ENCODE measurements at regions not wholly inside any gene's neighbourhood (a gene's known extent, or its start where the extent isn't known, plus 50 kb on each side); places are given as distances from the start of the nearest gene placed in this dataset.
"Not testable (repeated sequence)": the region's sequence is repeated elsewhere in the genome, so short reads cannot be mapped to it uniquely, and the experiment has no call there.

DNA sequence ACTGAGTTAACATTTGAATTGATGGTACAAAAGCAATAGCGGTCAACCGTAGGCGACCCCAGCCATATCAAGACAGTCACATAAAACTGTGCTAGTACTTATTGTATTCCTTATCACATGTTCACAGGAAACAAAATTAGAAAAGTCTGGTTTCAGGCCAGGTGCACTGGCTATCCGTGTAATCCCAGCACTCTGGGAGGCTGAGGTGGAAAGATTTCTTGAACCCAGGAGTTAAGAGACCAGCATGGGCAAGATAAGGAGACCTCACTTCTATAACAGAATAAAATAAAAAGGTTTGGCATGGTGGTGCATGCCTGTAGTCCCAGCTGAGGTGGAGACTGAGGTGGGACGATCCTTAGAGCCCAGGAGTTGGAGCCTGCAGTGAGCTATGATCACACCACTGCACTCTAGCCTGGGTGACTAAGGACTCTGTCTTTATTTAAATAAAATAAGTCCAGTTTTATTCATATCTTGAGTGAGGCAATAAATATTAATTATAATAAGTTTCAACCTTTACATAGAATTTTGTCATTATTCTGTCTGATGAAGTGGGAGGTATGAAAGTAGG, 84.1 kb upstream of the RGPD4 start:
- intact Hi-C loops (cut with DNase I) = no loop called here
- DNase-seq = no peak
- ATAC-seq (ENCODE audit: poor library complexity) = no peak

DNA sequence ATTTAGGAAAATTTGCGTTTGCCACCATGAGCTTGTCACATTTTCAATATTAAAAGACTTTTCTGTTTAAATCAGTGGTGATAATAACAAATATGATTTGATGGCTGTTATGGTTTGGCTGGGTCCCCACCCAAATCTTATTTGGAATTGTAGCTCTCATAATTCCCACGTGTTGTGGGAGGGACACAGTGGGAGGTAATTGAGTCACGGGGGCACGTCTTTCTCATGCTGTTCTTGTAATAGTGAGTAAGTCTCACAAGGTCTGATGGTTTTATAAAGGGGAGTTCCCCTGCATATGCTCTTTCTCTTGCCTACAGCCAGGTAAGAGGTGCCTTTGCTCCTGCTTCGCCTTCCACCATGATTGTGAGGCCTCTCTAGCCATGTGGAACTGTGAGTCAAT, 83.4 kb upstream of the RGPD4 start:
- no peak for DNase-seq
- no peak for ATAC-seq (ENCODE audit: poor library complexity)
- intact Hi-C loops (cut with DNase I) = no loop called here

DNA sequence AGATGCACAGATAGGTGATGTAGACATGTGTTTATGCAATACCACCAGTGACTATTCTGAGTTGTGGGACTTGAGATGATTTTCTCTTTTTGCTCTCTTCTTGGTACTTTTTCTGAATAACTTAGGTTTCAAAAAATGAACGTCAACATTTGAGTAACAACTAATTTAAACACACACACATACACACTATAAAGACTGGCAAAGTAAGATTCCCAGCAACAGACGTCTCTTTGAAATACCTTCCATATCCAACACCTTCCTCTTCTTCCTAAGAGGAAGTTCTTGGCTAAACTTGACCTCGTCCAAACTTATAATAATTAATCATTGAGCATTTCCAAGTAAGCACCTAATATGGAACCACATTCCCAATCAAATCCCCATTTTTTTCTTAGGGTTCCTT, 81.6 kb upstream of the RGPD4 start:
- DNase-seq (no peak), ATAC-seq (ENCODE audit: poor library complexity) (no peak)
- intact Hi-C loops (cut with DNase I) = no loop called here

DNA sequence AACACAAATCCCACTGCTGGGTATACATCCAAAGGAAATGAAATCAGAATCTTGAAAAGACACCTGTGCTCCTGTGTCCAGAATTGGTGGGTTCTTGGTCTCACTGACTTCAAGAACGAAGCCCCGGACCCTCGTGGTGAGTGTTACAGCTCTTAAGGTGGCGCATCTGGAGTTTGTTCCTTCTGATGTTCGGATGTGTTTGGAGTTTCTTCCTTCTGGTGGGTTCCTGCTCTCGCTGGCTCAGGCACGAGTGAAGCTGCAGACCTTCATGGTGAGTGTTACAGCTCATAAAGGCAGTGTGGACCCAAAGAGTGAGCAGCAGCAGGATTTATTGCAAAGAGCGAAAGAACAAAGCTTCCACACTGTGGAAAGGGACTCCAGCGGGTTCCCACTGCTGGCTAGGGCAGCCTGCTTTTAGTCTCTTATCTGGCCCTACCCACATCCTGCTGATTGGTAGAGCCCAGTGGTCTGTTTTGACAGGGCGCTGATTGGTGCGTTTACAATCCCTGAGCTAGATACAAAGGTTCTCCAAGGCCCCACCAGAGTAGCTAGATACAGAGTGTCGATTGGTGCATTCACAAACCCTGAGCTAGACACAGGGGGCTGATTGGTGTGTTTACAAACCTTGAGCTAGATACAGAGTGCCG, 80.0 kb upstream of the RGPD4 start:
- intact Hi-C loops (cut with DNase I); DNase-seq; ATAC-seq (ENCODE audit: poor library complexity): not testable (repeated sequence)

DNA sequence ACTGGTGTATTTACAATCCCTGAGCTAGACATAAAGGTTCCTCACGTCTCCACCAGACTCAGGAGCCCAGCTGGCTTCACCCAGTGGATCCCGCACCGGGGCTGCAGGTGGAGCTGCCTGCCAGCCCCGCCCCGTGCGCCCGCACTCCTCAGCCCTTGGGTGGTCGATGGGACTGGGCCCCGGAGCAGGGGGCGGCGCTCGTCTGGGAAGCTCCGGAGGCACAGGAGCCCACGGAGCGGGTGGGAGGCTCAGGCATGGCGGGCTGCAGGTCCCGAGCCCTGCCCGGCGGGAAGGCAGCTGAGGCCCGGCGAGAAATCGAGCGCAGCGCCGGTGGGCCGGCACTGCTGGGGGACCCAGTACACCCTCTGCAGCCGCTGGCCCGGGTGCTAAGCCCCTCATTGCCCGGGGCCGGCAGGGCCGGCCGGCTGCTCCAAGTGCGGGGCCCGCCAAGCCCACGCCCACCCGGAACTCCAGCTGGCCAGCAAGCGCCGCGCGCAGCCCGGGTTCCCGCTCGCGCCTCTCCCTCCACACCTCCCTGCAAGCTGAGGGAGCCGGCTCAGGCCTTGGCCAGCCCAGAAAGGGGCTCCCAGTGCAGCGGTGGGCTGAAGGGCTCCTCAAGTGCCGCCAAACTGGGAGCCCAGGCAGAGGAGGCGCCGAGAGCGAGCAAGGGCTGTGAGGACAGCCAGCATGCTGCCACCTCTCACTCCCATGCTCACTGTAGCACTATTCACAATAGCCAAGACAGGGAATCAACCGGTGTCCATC, 79.3 kb upstream of the RGPD4 start:
- ATAC-seq (ENCODE audit: poor library complexity); intact Hi-C loops (cut with DNase I); DNase-seq: not testable (repeated sequence)

DNA sequence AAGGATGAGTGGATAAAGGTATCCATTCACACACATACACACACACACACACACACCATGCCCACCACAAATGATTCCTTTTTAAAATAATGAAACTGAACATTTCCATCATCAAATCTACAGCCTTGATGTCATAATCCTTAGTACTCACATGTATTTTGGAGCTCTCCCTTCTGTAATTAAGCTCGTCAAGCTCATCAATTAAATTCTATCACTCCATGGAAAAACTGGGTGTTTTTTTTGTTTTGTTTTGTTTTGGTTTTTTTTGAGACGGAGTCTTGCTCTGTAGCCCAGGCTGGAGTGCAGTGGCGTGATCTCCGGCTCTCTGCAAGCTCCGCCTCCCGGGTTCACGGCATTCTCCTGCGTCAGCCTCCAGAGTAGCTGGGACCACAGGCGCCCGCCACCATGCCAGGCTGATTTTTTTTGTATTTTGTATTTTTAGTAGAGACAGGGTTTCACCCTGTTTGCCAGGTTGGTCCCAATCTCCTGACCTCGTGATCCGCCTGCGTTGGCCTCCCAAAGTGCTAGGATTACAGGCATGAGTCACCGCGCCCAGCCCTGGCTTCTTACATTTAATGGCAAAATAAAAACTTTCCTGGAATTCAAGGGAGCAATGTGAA, 78.6 kb upstream of the RGPD4 start:
- no peak for ATAC-seq (ENCODE audit: poor library complexity)

DNA sequence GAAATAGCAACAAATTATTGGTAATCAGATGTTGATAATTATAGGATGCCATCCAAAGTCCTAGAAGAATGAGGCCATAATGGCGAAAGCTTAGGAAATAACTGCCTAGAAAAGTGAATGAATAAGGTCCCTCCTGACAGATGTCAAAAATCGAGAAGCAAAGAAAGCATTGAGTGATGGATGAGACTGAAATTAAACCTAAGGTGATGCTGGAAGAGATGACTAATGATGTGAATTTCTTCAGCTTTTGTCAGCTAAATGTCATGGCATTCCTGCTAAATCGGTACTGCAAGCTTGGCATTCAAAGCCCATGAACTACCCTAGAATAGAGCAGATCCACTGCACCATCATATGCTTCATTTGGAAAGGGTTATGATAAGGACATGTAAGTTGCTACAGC, 74.8 kb upstream of the RGPD4 start:
- DNase-seq (no peak), ATAC-seq (ENCODE audit: poor library complexity) (no peak)
- intact Hi-C loops (cut with DNase I) = no loop called here

More for the DNA sequence above, 78.6 kb upstream of the RGPD4 start:
- no peak for DNase-seq
- intact Hi-C loops (cut with DNase I) = no loop called here

DNA sequence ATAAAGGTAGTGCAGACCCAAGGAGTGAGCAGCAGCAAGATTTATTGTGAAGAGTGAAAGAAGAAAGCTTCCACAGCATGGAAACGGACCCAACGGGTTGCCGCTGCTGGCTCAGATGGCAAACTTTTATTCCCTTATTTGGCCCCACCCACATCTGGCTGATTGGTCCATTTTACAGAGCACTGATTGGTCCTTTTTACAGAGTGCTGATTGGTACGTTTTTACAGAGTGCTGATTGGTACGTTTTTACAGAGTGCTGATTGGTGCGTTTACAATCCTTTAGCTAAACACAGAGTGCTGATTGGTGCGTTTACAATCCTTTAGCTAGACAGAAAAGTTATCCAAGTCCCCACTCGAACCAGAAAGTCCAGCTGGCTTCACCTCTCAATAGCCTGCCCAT, 72.9 kb upstream of the RGPD4 start:
- DNase-seq; intact Hi-C loops (cut with DNase I); ATAC-seq (ENCODE audit: poor library complexity): not testable (repeated sequence)

DNA sequence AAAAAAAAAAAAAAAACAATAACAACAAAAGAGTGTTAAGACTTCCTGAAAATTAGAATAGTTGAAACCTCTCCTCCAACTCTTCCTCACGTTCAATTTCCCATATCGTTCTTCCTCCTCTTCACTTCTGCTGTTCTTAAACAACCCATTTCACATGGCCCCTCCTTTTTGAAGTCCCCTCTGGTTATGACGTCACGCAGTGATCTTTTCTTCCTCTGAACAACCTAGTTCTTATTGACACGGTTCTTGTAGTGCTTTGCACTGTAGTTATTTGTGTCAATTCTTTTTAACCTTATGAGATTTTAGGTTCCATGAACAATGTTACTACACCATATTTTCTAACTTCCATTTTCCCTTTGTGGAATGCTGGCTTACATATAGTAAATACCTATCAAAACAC, 69.5 kb upstream of the RGPD4 start:
- DNase-seq (no peak), ATAC-seq (ENCODE audit: poor library complexity) (no peak)
- intact Hi-C loops (cut with DNase I) = no loop called here

DNA sequence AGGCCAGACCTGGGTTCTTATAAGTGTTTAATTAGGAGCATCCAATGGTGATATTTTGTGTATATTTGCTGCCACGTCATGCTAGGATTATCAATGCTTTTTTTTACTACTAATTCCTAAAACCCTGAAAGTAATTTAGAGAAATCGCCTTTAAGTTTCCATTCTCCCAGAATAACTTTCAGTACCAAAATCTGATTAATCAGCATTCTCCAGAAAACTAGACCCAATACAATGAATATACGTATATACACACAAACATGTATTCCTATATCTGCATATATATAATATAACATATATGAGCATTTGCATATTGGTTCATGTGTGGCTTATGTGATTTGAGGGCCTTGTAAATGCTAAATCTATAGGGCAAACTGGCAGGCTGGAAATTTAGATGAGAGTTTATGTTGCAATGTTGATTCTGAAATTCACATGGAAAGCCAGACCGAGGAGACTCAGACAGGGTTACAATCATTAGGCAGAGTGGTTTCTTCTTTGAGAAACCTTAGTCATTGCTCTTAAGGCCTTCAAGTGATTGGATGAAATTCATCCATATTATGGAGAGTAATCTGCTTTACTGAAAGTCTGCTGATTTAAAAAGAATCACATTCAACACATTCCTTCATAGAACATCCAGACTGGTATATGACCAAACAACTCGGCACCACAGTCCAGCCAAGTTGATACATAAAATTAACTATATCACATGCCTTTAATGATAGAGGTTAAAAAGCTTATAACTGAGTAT, 65.9 kb upstream of the RGPD4 start:
- intact Hi-C loops (cut with DNase I) = no loop called here

DNA sequence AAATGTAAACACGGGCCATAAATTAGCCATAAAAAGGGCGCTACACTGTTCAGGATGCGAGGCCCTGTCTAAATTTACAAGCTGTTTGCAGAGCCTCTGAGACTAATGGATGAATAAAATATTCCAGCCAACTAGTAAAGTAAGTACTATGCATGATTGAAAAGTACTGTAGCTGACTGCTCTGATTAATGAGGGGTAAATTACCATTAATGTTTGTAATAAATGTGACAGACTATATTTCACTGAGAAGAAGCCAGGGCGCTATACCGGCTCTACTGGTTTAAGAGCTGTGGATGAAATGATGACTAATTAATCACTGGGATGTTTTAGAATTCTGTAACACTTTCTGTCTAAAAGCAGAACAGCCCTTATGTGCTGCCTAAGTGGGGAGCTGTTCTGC, 54.3 kb upstream of the RGPD4 start:
- DNase-seq = no peak
- intact Hi-C loops (cut with DNase I) = no loop called here
- ATAC-seq (ENCODE audit: poor library complexity) = no peak

More for the DNA sequence above, 65.9 kb upstream of the RGPD4 start:
- DNase-seq (no peak), ATAC-seq (ENCODE audit: poor library complexity) (no peak)

DNA sequence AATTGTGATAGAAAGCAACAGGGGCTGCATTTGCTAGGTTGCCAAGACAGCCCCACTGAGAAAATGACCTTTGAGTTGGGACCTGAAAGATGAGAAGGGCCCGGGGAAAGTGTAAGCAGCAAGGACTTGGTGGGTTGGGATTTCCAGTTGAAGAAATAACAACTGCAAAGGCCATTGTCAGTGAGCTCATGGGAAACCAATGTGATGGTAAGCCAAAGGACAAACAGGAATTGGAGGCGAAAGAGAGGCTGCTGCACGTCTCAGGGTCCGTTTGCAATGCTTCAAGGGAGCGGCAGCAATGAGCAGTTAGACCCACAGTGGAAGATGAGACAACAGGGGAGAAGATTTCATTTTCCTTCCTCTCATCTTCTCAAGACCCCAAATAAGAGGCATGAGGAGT, 51.5 kb upstream of the RGPD4 start:
- ATAC-seq (ENCODE audit: poor library complexity) (no peak), DNase-seq (no peak)
- intact Hi-C loops (cut with DNase I) = no loop called here

DNA sequence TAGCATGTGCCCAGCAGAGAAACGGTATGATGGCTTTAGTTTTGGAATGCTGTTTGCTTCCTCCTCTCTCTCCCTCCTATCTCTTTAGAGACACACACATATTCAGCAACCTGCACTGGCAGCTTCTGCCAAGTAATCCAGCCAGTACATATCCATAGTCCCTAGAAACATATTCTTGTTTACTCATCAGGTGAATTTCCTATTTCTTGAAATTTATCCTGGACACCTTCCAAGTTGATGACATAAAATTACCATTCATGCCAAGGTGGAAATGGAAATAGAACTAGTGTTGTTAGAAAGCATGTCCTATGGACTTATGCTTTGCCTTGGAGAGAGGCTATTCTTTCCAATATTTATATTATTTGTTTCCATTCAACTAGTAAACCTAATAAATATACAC, 50.9 kb upstream of the RGPD4 start:
- ATAC-seq (ENCODE audit: poor library complexity) (no peak), DNase-seq (no peak)
- intact Hi-C loops (cut with DNase I) = no loop called here

DNA sequence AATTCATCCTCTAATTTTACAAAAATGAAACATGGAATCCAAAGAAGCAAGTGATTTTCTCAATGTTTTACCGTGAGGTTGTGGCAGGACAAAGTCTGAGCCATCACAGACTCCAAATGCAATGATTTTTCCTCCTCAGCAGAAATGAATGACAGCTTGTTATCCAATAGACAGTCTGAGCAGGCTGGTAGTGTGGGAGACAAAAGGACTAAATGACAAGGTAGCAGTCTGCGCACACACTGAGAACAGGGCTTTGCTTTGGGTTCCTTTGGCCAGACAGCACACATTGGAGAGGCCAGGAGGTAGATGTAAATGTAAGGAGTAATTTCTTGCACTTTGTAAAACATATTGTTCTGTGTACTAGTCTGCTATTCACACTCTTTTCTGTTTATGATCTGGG, 50.3 kb upstream of the RGPD4 start:
- ATAC-seq (ENCODE audit: poor library complexity) (no peak), DNase-seq (no peak)
- intact Hi-C loops (cut with DNase I) = no loop called here
